IPS-NIHi7 (cell line): ENCODE measurements at regions not wholly inside any gene's neighbourhood (a gene's known extent, or its start where the extent isn't known, plus 50 kb on each side); places are given as distances from the start of the nearest gene placed in this dataset.

ENCODE experiments used
- DNase-seq: peaks from one replicate; pipeline ENCODE4 v3.0.0; 2012; ENCODE audit warnings: mixed read lengths; ENCODE audit errors: extremely low spot score

DNA sequence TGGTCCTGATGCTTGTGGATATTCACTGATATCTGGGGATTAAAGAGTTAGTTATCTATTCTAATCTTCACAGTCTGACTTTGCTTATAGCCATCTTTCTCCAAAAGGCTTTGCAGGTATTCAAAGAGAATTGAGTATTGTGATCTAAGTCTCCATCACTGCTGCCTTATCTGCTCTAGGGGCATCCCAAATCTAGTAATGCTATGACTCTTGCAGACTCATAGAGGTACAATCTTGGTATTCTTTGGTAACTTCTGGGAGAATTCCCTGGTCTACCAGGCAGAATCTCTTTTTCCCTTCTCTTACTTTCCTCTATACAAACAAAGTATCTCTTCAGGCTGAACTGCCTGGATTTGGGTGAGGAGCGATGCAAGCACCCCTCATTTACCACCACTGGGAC lies 746.3 kb downstream of the JRKL start:
- DNase-seq = no peak

DNA sequence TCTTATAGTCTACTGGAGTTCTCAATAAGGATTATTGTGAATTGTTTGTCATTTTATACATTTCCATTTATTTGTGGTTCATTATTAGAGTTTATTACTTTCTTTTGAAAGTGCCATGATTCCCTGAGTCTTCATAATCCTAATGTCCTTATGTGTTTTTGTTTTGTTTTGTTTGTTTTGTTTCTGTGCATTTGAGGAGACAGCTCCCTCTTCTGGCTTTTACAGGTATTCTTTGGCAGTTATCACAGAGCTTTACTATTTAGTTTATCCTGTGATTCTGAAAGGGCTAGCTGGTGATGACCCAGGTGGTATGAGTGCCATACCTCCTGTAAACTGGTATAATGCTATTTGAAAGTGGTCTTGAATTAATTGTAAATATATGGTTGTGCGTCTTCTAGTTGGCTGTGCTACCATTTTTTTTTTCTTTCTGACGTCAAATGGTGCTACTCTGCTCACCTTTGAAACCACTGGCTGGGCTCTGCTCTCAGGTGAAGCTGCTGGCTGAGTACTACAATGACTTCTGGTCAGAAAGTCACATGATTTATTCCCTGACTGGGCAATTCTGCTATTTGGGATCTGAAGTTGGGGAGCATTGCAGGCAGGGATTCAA lies 751.2 kb downstream of the JRKL start:
- DNase-seq = peak; percentile 30

DNA sequence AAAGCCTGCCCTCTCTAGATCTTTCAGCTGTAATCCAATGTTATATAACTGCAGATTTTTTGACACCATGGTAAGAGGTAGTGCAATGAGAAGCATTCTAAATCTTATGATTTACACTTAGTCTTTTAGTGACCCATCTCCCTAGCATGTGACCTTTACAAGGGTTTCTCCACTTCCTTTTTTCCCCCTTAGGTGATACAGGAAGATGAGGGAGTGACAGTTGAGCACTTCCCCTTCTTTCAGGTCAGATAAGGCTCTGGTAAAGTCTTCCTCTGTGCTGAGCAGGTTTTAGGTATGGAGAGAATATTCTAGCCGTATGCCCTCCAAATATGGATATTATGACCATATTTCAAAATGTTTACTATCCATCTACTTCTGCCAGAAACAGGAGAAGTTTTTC lies 753.6 kb downstream of the JRKL start:
- no peak for DNase-seq

DNA sequence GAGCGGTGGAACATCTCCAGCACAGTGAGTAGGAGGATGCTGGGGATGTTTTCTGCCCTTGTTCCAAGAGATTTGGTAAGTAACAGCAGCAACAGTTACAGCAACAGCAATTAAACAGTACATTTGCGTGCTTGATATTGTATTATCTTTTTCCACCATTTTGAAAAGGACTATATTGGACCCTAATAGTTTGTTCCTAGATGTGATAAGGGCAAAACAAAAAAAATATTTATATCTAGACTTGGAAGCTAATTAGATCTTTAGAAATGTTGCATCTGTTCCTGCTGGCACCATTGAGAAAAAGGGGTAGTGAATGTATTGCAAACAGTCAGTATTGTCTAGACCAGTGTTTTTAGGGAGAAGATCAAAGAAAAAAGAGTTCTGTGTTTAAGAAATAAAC lies 759.9 kb downstream of the JRKL start:
- no peak for DNase-seq

DNA sequence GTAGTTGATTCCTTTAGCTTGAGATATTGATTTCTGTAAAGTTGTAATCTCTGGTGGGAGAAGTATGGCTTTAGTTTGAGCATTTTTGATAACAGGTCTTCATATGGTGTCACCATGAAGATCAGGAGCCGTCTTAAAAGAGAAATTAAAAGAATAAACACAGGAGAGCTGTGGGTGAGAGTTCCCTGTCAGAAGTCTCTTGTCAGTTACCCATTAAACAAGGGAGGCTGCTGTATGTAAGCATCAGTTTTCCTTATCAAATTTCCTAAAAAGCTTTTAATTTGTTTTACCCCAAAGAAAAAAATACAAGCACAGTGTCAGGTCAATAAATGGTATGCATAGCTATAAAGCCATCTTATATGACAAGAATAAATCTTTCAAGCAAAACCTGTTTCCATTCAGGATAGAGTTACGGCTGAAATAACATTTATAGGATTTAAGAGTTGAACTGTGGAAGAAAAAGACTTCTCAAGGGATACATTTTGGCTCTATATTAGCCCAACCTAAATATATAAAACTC lies 767.5 kb downstream of the JRKL start:
- no peak for DNase-seq

DNA sequence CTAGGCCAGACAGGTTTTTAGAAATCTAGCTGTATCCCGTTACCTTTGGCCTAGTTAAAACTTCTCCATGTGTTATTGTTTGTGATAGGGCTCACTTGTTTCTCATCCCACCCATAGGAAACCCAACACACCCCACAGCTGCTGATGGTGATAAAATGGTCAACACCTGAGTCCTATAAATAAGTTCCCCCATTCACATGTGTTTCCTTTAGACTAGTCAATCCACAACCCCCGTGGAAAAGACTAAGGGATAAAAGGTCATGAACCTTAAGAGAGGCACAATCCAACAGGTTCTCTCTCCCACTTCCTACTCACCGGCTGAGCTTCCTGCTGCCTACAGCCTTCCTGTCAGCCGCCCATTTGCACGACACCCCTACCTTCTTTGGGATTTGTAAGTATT lies 768.4 kb downstream of the JRKL start:
- DNase-seq = no peak

DNA sequence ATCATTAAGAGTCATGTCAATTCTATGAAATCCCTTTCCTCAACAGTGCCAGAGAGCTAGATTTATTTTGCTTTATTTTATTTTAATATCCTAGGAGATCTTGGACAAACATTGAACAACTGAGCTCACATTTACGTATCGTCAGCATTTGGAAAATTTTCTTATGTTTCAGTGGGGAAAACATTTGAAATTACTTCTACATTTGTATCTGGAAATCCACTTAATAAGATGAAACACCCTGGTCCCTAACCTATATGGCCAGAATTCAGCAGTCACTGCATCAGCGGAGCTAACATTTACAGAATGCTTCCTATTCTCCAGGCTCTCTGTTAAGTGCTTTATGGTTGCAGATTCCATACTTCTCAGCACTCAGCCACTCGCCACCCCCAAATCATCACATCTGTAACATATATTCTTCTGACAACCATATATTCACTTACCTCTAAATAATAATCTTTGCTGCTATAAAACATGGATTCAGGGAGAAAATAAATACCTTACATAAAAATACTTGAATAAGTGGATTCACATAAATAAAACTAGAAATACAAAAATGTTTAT lies 773.9 kb downstream of the JRKL start:
- DNase-seq = no peak

DNA sequence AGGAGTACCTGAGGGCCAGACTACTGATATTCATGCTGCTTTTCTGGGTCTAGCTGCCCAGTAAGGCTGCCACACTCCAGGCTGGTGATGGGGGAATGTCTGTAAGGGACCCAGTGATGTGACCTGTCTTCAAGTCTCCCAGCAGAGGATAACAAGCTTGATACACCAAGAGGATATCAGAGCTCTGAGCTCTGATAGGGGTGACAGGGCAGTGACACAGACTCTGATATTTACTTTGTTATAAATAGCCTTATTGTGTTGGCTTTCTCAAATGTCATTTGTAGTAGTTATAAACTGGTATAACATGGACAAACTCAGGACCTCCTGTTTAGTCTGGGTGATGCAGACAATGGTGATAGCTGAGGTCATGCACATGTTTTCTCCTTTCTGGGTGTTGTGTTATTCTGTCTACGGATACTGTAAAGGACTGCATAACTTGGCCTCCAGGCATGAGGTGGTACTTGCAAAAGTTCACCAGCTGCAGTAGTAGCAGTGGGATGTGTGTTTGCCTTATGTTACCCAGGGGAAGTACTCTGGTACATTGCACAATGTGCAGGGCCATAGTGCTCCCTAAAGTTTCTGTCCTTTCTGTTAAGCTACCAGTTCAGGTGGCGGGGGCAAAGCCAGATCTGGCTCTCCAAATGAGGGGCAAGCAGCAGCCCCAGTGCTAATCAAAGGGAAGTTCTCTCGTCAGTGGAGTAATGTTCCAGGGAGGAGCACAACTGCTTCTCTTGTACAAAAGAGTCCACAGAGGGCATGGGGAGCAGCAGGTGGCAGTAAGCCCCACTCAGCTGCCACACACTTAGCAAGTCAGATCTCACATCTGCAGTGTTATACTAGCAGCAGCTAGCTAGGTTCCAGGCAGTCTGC lies 812.2 kb downstream of the JRKL start:
- DNase-seq = no peak

DNA sequence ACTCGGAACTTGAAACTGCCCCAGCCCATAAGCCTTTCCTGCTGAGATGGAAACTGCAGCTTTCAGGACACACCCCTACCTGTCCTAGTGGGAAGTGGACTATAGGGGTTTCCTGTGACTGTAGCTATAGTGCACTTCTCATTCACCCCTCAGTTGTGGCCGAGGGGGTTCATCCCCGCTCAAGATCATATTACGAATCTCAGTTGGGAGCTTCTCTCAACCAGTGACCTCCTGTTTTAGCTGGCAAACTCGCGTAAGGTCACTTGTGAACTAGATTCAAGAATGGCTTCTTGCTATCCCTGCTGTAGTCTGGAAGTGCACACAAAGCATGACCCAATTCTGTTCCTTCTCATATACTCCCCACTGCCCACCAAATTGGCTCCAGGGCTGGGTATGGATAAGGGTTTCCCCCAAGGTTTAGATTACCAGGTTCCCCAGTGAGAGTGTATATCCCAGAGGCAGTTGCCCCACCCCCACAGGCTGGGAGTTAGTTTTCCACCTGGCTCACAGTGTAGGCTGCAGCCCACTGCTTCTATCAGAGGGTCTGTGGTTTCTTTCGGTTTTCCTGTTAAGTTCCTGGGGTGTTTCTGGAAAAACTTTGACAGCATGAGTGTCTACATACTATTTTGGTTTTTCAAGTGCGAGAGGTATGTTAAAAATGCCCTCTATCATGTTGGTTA lies 812.9 kb downstream of the JRKL start:
- DNase-seq = peak; percentile 31

DNA sequence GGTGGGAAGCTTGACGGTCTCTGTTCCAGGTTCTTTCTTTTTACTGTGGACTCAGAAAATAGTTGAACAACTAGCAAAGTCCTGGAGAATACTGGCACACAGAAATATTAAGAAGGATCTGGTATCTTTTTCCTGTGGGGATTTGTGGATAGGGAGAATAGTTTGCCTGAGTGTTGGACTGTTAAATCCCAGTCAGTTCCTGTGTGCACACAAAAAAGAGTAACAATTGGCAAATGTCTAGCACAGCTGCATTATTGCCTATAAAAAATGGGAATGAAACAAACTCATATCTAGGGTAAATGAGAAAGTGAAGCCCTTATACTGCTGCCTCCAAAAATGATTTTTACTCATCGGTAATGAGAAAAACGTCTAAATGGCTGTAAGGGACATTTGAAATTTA lies 828.2 kb downstream of the JRKL start:
- no peak for DNase-seq

DNA sequence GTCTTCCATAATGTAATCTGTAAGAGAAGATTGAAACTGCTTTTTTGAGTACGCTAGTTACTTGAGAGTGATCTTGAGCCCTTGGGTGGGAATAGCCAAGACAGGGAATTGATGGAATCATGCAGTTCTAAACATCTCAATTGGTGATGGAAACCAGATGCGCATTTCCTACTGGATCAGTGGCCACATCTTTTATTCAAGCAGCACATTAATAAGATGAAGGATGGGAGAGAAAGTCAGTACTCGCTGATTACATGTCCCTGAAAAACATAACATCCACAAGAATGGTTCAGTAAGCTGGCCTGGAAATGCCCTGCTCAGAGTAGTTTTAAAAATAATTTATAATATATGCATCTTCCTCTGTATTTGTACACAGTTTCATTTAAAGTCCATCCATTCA lies 833.8 kb downstream of the JRKL start:
- no peak for DNase-seq

DNA sequence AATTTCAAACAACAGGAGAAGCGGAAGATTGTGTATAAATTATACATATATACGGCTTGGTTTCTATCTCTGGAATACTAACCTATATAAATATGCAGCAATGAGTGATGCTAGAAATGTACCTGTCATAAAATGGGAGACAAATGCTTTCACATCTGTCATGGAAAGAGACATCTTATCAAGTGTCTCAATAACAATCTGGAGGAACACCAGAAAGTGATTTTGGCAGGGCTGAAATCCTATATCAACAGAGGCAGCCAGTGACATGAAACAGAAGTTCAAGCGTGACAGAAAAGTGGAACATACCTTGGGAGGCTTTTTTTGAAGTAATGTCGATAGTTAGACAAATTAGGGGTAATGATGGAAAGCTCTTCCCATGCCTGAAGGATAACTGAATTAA lies 834.6 kb downstream of the JRKL start:
- no peak for DNase-seq

DNA sequence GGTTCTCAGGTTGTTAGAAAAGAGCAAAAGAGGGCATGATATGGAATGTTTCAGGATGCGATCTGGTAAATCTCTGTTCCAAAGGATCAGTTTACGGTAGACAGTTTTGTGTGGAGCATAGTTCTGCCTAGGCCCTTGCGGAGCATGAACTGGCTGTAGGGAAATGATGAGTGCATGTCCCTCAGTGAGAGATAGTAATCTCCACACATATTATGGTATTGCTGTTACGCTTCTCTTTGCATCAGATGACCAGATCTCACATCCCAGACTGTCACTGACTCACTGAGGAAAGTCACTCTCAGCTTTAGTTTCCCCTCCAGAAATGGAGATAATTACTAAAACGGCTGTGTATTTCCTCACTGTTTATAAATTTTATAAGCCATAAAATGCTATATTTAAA lies 836.0 kb downstream of the JRKL start:
- DNase-seq = no peak

DNA sequence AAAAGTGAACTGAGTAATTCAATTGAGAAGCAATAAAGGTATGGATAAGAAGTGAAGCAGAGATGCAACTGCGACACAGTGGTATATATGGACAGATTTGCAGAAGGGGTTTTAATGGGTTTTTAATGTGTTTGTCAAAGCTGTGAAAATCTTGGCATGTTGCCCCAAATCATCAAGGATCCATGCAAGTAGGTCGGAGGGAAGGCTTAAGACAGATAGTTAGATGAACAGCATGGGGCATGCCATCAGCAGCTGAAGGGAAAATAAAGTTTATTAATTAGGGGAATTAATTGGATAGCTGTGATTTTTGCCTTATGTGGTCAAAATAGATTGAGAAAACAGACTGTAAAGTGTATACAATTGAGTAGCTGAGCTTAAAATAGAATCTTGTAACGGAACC lies 840.1 kb downstream of the JRKL start:
- no peak for DNase-seq

DNA sequence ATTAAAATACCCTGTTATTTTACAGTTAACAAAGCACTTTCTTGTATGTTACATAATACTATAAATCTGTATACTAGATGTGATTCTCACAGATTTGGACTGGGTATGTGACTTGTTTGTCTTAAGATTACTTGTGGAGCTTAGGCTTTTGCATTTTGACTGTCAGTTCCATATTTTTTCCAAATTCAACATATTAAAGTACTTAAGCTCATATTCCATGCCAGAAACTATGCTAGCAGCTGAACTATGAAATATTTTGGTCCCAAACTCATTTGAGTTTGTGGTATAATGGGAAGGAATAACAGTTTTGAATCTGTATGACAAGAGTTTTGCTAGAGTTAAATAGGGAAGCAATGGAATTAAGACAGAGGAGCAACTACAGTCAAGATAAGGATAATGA lies 841.4 kb downstream of the JRKL start:
- DNase-seq = no peak

DNA sequence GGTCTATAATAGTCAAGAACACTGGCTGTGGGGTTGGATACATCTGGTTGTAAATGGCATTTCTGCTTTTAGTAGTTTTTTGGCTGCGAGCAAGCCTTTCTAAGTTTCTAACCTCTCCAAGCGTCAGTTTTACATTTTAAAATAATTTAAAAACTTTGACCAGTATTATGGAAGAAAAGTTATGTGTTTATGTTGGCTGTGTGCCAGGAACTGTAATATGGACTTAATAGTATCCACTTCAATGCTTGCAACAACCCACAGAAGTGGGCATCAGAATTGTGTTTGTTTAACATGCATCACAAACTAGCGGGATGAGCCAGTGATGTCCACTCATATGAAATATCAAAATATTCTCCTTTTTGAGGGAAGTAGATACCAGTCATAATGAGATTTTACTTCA lies 844.2 kb downstream of the JRKL start:
- no peak for DNase-seq

DNA sequence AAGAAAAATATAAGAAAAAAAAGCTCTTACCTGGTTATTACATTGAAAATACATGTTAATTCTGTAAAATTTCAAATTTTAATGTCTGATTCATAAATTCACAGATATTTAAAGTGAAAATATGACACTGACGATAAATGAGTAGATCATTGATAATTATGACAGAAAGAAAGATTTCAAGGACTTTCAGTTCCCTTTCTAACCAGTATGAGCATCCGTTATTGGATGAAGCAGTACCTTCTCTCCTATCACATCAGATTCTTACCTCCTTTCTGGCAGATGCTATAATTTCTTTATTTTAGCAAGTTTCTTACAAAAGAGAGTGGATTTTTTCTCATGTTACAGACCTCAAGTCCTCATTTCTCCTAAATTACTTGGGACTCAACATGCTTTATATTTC lies 847.3 kb downstream of the JRKL start:
- no peak for DNase-seq

DNA sequence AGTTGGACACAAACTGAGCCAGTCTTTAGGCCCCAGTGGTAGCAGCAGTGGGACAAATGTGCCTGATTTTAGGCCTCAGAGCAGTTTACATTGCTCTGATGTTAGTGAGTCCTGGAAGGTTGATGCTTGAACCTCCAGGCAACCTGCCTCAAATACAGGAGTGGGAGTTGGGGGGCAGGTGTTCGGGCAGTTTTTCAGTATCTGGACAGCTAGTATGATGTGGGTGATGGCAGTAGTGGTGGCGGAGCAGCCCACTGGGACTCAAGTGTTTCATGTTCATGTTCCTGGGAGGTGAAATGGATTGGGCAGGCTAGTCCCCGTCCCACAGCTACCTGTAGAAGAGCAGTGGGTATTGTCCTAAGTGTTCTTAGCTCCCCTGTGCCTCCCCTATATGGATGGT lies 857.8 kb downstream of the JRKL start:
- no peak for DNase-seq

DNA sequence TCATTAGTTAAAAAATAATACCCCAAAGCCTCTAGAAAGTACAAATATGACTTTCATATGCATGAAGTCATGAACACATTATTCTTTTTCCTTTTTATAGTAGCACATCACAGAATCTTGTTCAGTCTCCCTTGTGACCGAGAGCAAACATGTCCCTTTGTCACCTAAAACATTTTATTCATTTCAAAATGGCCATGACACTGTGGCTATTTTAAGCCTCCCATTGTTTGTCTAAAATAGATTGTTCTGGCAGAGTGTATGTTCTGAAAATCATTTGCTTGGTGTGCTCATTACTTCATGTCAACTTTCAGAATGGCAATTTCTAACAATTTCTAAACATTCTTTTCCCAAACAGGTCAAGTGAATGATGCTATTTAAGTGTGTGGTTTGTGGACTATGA lies 865.0 kb downstream of the JRKL start:
- no peak for DNase-seq

DNA sequence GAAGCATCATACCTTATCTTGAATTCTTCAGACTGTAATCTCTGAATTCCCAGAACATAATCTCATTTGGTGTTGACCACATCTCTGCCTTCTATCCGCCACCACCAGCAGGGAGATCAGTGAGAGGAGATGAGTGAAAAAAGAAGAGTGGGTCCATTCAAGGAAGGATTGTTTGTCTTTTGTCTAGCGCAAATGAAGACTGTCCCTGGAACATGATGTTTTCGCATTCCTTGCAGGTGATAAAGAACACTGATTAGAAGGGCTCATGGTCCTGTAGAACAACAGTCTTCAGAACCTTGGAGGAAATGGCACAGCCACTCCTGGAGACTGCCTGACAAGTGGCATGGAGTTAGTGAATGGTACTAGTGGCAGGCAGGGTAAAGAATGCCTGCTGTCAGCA lies 869.6 kb downstream of the JRKL start:
- no peak for DNase-seq

DNA sequence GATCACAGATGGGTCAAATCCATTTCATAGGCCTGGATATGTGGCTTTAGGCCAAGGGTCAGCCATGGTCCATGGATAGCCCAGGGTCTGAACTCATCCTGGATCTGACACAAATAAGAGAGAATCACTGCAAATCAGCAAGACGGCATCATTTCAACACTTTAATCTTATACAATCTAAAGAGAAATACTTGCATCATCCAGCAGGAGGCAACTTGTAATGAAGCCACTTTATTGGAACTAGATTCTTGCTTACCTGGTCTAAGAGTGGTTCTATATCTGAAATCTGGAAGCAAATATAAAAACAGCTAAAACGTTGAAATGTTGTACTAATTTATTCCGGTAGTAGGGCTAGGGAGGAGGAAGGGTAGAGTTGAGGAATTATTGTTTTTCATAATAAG lies 870.1 kb downstream of the JRKL start:
- no peak for DNase-seq

DNA sequence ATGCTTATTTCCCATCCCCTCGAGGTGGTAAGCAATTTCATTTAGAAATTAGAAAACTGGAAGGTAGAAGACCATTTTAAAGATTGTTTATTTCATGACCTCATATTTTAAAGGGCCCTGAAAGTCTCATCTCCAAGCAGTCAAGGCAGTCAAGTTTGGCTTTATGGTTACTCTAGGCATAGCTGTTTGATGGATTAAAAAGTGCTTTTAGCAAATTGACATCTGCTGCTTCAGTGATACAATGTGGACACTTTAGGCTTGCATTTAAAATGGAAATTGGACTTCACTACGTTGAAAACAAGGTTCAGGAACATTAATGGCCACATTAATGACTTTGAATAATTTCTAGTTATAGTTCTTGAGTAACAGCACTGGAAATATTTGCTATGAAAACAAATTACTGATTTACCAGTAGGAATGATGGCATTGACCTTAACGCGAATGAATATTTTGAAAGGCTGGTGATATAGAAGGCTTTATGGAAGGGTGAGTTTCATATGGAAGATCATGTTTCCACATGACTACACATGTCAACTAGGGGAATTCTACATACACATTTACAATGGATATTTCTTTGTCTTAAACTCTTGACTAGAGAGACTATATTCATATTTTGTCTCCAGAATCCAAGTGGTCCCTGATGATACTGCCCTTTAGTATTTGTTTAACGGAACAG lies 873.5 kb downstream of the JRKL start:
- DNase-seq = no peak
